Glomerular visceral epithelial cell (primary cell): ENCODE measurements at regions not wholly inside any gene's neighbourhood (a gene's known extent, or its start where the extent isn't known, plus 50 kb on each side); places are given as distances from the start of the nearest gene placed in this dataset.

Source experiments
- DNase-seq: peaks from one replicate; pipeline ENCODE4 v3.0.0-alpha.2; 2016; ENCODE audit errors: extremely low spot score

GRCh38 chr20:4095639-4096038, 53.0 kb upstream of the SMOX start:
- DNase-seq: no peak

- peak; percentile 61 for DNase-seq
Observed at GRCh38 chr20:4091490-4092479, 56.8 kb upstream of the SMOX start.

GRCh38 chr20:4090756-4091489, 57.7 kb upstream of the SMOX start:
- peak; percentile 88 for DNase-seq

GRCh38 chr20:4089756-4090487, 58.7 kb upstream of the SMOX start:
- no peak for DNase-seq

GRCh38 chr20:4088766-4089165, 59.9 kb upstream of the SMOX start:
- DNase-seq: no peak

GRCh38 chr20:4087923-4088322, 60.7 kb upstream of the SMOX start:
- DNase-seq: peak; percentile 47

- no peak for DNase-seq
Observed at GRCh38 chr20:4086771-4087687, 61.6 kb upstream of the SMOX start.

- no peak for DNase-seq
Observed at GRCh38 chr20:4084721-4085120, 63.9 kb upstream of the SMOX start.

GRCh38 chr20:4084096-4084495, 64.5 kb upstream of the SMOX start:
- no peak for DNase-seq

- no peak for DNase-seq
Observed at GRCh38 chr20:4083098-4083865, 65.3 kb upstream of the SMOX start.

GRCh38 chr20:4082406-4083097, 66.1 kb upstream of the SMOX start:
- peak; percentile 81 for DNase-seq

- no peak for DNase-seq
Observed at GRCh38 chr20:4081421-4081820, 66.1 kb upstream of the RNF24 start.

- peak; percentile 69 for DNase-seq
Observed at GRCh38 chr20:4076671-4077070, 61.3 kb upstream of the RNF24 start.

GRCh38 chr20:4076033-4076432, 60.7 kb upstream of the RNF24 start:
- DNase-seq: no peak

GRCh38 chr20:4074877-4075455, 59.6 kb upstream of the RNF24 start:
- DNase-seq: no peak

- no peak for DNase-seq
Observed at GRCh38 chr20:4073852-4074741, 58.7 kb upstream of the RNF24 start.

- no peak for DNase-seq
Observed at GRCh38 chr20:4071178-4071693, 55.9 kb upstream of the RNF24 start.
